ENCODE measurements at regions not wholly inside any gene's neighbourhood (a gene's known extent, or its start where the extent isn't known, plus 50 kb on each side); places are given as distances from the start of the nearest gene placed in this dataset.

- no peak for TF ChIP-seq TAF1 (IDR thresholded peaks at IDR 0.05; ENCODE audit: borderline replicate concordance, low read depth, low read length)
- no peak for TF ChIP-seq PBX3 (IDR thresholded peaks at IDR 0.05; ENCODE audit: insufficient replicate concordance, low read depth, low read length)
- no peak for TF ChIP-seq RFX5 (IDR thresholded peaks at IDR 0.05; ENCODE audit: low read depth, low read length)
- no peak for TF ChIP-seq MAX (IDR thresholded peaks at IDR 0.05; ENCODE audit: low read depth, low read length)
- no peak for TF ChIP-seq RCOR1 (conservative IDR thresholded peaks at IDR 0.05; ENCODE audit: low read depth, low read length)
- TF ChIP-seq HDAC6 (IDR thresholded peaks at IDR 0.05; ENCODE audit: unreplicated experiment) = no peak
- no peak for TF ChIP-seq HDAC2 (IDR thresholded peaks at IDR 0.05)
- no peak for TF ChIP-seq EP300 (IDR thresholded peaks at IDR 0.05; ENCODE audit: borderline replicate concordance in 1 of 2, control insufficient read depth in 1 of 2, low read depth in 2 of 2, low read length in 2 of 2)
- TF ChIP-seq NRF1 (conservative IDR thresholded peaks at IDR 0.05; ENCODE audit: low read depth, low read length) = no peak
- TF ChIP-seq NR2F1 (conservative IDR thresholded peaks at IDR 0.05) = no peak
Measured at GRCh38 chr18:29083545-29083944, 906.6 kb upstream of the CDH2 start.
